ENCODE measurements at regions not wholly inside any gene's neighbourhood (a gene's known extent, or its start where the extent isn't known, plus 50 kb on each side); places are given as distances from the start of the nearest gene placed in this dataset.

DNA sequence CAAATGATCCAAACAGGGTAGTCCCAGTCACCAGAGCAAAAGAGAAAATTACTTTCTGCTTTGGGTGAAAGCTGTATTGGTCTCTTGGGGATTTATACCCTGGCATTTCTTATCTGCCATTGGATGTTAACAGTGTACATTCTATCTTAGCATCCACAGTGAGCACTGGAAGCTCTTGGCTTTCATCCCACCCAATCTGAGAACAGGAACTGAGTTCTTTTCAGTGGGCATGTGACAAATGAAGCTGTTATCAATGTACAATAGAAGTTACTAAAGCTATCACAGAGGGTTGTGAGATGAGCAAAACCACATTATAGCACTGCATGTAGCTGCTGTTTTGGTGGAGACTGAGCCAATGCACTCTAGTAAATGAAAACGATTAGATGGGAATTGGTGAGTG lies 300.7 kb downstream of the TUSC7 start:
- TF ChIP-seq CTCF (IDR thresholded peaks at IDR 0.05; ENCODE audit: insufficient read depth in 1 of 2, low read depth in 1 of 2, low read length in 1 of 2, severe bottlenecking in 1 of 2, unreplicated experiment in 1 of 2): no peak
- POLR2A ChIA-PET: no interaction called here

GRCh38 chr3:117011687-117012250 lies 302.2 kb downstream of the TUSC7 start:
- CTCF ChIA-PET: no interaction called here
- no peak overlapping the region for H3K4me3 ChIP-seq (ENCODE audit: low read depth, low read length)
- no peak for TF ChIP-seq CTCF (IDR thresholded peaks at IDR 0.05; ENCODE audit: insufficient read depth in 1 of 2, low read depth in 1 of 2, low read length in 1 of 2, severe bottlenecking in 1 of 2, unreplicated experiment in 1 of 2)
- H3K9me3 ChIP-seq: no peaks in the 10 kb centered on the region
- Mint-ChIP-seq H3K27ac (ENCODE audit: unreplicated experiment) (no peak overlapping the region), H3K9me3 (ENCODE audit: unreplicated experiment) (peaks cover 7% of the 10 kb centered on the region), H3K4me3 (ENCODE audit: unreplicated experiment) (no peak overlapping the region), H3K36me3 (ENCODE audit: insufficient read depth, unreplicated experiment) (no peaks in the 10 kb centered on the region), H3K27me3 (ENCODE audit: insufficient read depth, unreplicated experiment) (no peaks in the 10 kb centered on the region), H3K4me1 (ENCODE audit: low read depth, unreplicated experiment) (no peaks in the 10 kb centered on the region)
- H3K36me3 ChIP-seq (ENCODE audit: control insufficient read depth, insufficient read depth, low read length): no peaks in the 10 kb centered on the region
- no peaks in the 10 kb centered on the region for H3K27me3 ChIP-seq (replicated peaks; ENCODE audit: control insufficient read depth, insufficient read depth, low read length)
- no peaks in the 10 kb centered on the region for H3K4me1 ChIP-seq
- DNase-seq: no peak
- intact Hi-C loops (cut with micrococcal nuclease; ENCODE audit: unreplicated experiment): no loop called here
- no TSS peak for BruUV-seq (replicated peaks)
- POLR2A ChIA-PET: no interaction called here

More for the DNA sequence above, 300.7 kb downstream of the TUSC7 start:
- Mint-ChIP-seq H3K9me3 (ENCODE audit: unreplicated experiment) (peaks cover 7% of the 10 kb centered on the region), H3K36me3 (ENCODE audit: insufficient read depth, unreplicated experiment) (no peaks in the 10 kb centered on the region), H3K27me3 (ENCODE audit: insufficient read depth, unreplicated experiment) (no peaks in the 10 kb centered on the region), H3K27ac (ENCODE audit: unreplicated experiment) (no peak overlapping the region), H3K4me1 (ENCODE audit: low read depth, unreplicated experiment) (no peaks in the 10 kb centered on the region), H3K4me3 (ENCODE audit: unreplicated experiment) (no peak overlapping the region)
- DNase-seq: no peak
- Histone ChIP-seq H3K4me3 (ENCODE audit: low read depth, low read length) (no peak overlapping the region), H3K36me3 (ENCODE audit: control insufficient read depth, insufficient read depth, low read length) (no peaks in the 10 kb centered on the region), H3K27me3 (replicated peaks; ENCODE audit: control insufficient read depth, insufficient read depth, low read length) (no peaks in the 10 kb centered on the region), H3K4me1 (peaks cover 14% of the 10 kb centered on the region), H3K9me3 (no peaks in the 10 kb centered on the region)
- intact Hi-C loops (cut with micrococcal nuclease; ENCODE audit: unreplicated experiment): no loop called here
- CTCF ChIA-PET: no interaction called here
- no TSS peak for BruUV-seq (replicated peaks)

DNA sequence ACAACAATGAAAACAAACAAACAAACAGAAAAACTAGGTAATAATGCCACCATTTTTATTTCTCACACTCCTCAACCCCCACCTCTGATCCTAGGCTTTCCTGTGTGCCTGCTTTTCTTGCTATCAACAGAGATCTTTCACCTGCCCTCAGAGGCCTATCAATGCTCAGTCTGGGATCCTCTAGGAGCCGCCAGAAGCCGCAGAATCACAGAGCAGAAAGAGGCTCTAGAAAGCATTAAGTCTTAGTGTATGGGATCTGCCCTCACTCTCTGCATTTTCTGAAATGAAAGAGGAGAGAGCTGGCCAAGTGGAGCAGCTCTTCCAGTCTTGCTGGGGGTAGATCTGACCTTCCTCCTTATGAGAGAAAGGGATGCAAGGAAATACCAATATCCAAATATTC lies 306.8 kb downstream of the TUSC7 start:
- H3K9me3 ChIP-seq: no peaks in the 10 kb centered on the region
- intact Hi-C loops (cut with micrococcal nuclease; ENCODE audit: unreplicated experiment): loop anchor here (1.0 kb wide), 1 partner anchor 245 kb away; no protein-coding TSS in a partner anchor
- no peak for TF ChIP-seq CTCF (IDR thresholded peaks at IDR 0.05; ENCODE audit: insufficient read depth in 1 of 2, low read depth in 1 of 2, low read length in 1 of 2, severe bottlenecking in 1 of 2, unreplicated experiment in 1 of 2)
- no peaks in the 10 kb centered on the region for H3K27me3 ChIP-seq (replicated peaks; ENCODE audit: control insufficient read depth, insufficient read depth, low read length)
- Mint-ChIP-seq H3K4me3 (ENCODE audit: unreplicated experiment) (no peak overlapping the region), H3K9me3 (ENCODE audit: unreplicated experiment) (peaks cover 7% of the 10 kb centered on the region), H3K27ac (ENCODE audit: unreplicated experiment) (no peak overlapping the region), H3K36me3 (ENCODE audit: insufficient read depth, unreplicated experiment) (no peaks in the 10 kb centered on the region), H3K4me1 (ENCODE audit: low read depth, unreplicated experiment) (peaks cover 6% of the 10 kb centered on the region), H3K27me3 (ENCODE audit: insufficient read depth, unreplicated experiment) (peaks cover 15% of the 10 kb centered on the region)
- H3K4me3 ChIP-seq (ENCODE audit: low read depth, low read length): no peak overlapping the region
- no peaks in the 10 kb centered on the region for H3K4me1 ChIP-seq
- CTCF ChIA-PET: no interaction called here
- BruUV-seq (replicated peaks): no TSS peak
- DNase-seq: peak; percentile 5 to 36
- POLR2A ChIA-PET: no interaction called here
- no peaks in the 10 kb centered on the region for H3K36me3 ChIP-seq (ENCODE audit: control insufficient read depth, insufficient read depth, low read length)
